Keratinocyte (primary cell): ENCODE measurements at regions not wholly inside any gene's neighbourhood (a gene's known extent, or its start where the extent isn't known, plus 50 kb on each side); places are given as distances from the start of the nearest gene placed in this dataset.

ENCODE experiments used
- DNase-seq: peaks from one replicate; pipeline ENCODE4 v3.0.0-alpha.2; 2011; ENCODE audit warnings: low read depth, missing footprints, low spot score
- FAIRE-seq: peaks from 2 replicates; lab custom pipeline; 2011; peaks lifted over from hg19 to GRCh38; lab: Jason Lieb, UNC
- H2AFZ ChIP-seq: 2 replicates; pipeline ENCODE4 v1.6.0; 2012; ENCODE audit warnings: low read length, control low read depth, inconsistent platforms; ENCODE audit not compliant: control insufficient read depth
- H3K27ac ChIP-seq: 2 replicates; pipeline ENCODE4 v1.5.1; 2011; ENCODE audit warnings: low read length; ENCODE audit not compliant: control insufficient read depth, insufficient read depth
- H3K27me3 ChIP-seq: 3 replicates; pipeline ENCODE4 v1.6.0; 2011; ENCODE audit warnings: low read length; ENCODE audit not compliant: control insufficient read depth, insufficient read depth; ENCODE audit errors: extremely low read depth
- H3K36me3 ChIP-seq, 2 experiments: 2 replicates in 1 of 2; 3 replicates in 1 of 2; pipeline ENCODE4 v1.5.1; 2011; ENCODE audit warnings: low read length in 2 of 2, mild to moderate bottlenecking in 1 of 2; ENCODE audit not compliant: control insufficient read depth in 2 of 2, insufficient read depth in 2 of 2; ENCODE audit errors: extremely low read depth in 1 of 2
- H3K4me1 ChIP-seq: 3 replicates; pipeline ENCODE4 v1.5.1; 2011; ENCODE audit warnings: low read length; ENCODE audit not compliant: control insufficient read depth, insufficient read depth; ENCODE audit errors: extremely low read depth
- H3K4me2 ChIP-seq: 3 replicates; pipeline ENCODE4 v1.6.0; 2011; ENCODE audit warnings: low read depth, low read length; ENCODE audit not compliant: control insufficient read depth, insufficient read depth; ENCODE audit errors: extremely low read depth
- H3K4me3 ChIP-seq, 3 experiments: fragments of 200-600 bp in 1 of 3; sonication (generic) in 1 of 3; 2 replicates in 2 of 3; 3 replicates in 1 of 3; pipeline ENCODE4 v1.5.1; 2011 to 2016; ENCODE audit warnings: low read length in 3 of 3, mild to moderate bottlenecking in 3 of 3, control low read depth in 2 of 3, inconsistent platforms in 1 of 3, low read depth in 1 of 3, mixed read lengths in 1 of 3, mixed run types in 1 of 3, moderate library complexity in 1 of 3; ENCODE audit not compliant: control insufficient read depth in 2 of 3, insufficient read depth in 2 of 3; ENCODE audit errors: extremely low read depth in 1 of 3
- H3K79me2 ChIP-seq: 2 replicates; pipeline ENCODE4 v1.6.0; 2012; ENCODE audit warnings: low read length; ENCODE audit not compliant: control insufficient read depth, insufficient read depth
- H3K9ac ChIP-seq: 3 replicates; pipeline ENCODE4 v1.6.0; 2011; ENCODE audit warnings: low read length; ENCODE audit not compliant: control insufficient read depth, insufficient read depth; ENCODE audit errors: extremely low read depth
- H3K9me1 ChIP-seq: 3 replicates; pipeline ENCODE4 v1.6.0; 2011; ENCODE audit warnings: low read length; ENCODE audit not compliant: control insufficient read depth, insufficient read depth; ENCODE audit errors: extremely low read depth
- H3K9me3 ChIP-seq: 2 replicates; pipeline ENCODE4 v1.5.1; 2012; ENCODE audit warnings: low read depth, low read length; ENCODE audit not compliant: control insufficient read depth
- H4K20me1 ChIP-seq: 3 replicates; pipeline ENCODE4 v1.6.0; 2011; ENCODE audit warnings: low read length; ENCODE audit not compliant: control insufficient read depth, insufficient read depth; ENCODE audit errors: extremely low read depth
- CTCF ChIP-seq, 3 experiments: IDR thresholded peaks in 1 of 3; conservative IDR thresholded peaks in 1 of 3; optimal IDR thresholded peaks in 1 of 3; 2 replicates in 2 of 3; 3 replicates in 1 of 3; pipeline versions ENCODE3 to v1.5.1; 2011; ENCODE audit warnings: low read length in 3 of 3, mild to moderate bottlenecking in 3 of 3, moderate library complexity in 2 of 3, control low read depth in 1 of 3, inconsistent platforms in 1 of 3; ENCODE audit not compliant: insufficient read depth in 2 of 3; ENCODE audit errors: extremely low read depth in 1 of 3
- EZH2 ChIP-seq: IDR thresholded peaks from one replicate; pipeline ENCODE4 v1.6.1; 2012; ENCODE audit warnings: inconsistent platforms, mild to moderate bottlenecking, low read length, moderate library complexity
- dilution Hi-C: fragments of 300-500 bp; cut with MboI; formaldehyde crosslinking; loops from one replicate; pipeline ENCODE4 v1.7.0; 2020; ENCODE audit warnings: low sequenced_read_pairs; ENCODE audit not compliant: extremely low pct_ligation_motif_present

DNA sequence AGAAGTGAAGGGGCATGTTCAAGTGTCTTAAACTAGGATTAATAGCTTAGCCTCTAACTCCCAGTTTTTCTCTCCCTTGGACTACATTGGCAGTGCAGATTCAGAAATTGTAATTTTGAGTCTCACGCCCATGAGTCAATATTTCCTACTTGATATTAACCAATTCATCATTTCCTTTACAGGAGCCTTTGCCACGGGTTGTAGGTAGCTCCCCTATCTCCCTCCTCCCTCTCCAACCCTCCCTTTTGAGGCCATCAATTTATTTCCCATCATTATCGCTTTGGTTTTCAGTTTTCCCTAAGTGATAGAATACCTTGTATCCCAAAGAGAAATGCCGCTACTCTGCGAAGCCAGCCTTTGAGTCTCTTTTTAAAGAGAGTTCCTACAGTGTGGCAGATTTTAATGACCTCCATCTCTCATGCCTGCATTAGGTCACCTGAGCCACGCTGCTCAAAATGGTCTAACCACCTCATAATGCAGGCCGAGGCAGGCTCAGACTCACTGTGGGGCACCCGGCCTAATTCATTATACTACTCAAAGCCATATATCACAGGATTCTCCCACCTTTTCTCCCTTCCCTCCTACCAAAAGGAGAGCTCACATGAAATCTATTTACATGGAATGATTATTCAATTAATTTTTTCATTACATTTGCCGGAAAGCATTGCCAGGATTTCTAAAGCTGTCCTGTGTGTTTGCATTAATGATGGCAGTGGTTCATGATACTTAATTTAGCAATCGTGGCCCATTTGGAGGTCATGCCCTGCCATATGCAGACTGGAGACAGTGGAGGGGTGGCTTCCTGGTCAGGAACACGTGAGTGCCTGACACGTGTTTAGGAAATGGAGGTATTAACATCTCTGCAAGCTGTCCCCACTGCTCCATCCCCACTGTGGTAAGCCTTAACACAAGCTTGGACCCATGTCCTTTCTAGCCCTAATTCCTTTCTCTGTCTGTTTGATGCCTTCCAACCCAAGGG, 448.2 kb upstream of the AUTS2 start:
- no peaks in the 10 kb centered on the region for H3K9me1 ChIP-seq

DNA sequence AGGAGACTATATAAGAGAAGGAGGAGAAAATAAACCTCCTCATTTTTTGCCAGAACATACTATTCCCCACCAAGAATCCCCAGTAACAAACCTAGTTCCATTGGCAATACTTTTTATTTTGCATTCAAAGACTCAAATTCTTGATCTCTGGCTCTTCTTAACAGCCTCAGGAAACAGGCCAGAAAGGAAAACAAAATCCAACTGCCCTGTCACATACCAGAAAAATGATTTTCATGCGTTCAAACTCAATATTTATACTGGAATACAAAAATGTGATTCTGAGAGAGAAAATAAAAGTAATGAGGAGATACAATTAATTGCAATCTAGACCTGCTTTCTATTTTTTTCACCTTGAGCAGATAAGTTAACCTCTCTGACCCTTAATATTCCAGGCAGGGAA, 435.9 kb upstream of the AUTS2 start:
- TF ChIP-seq EZH2, result no peak
- TF ChIP-seq CTCF (optimal IDR thresholded peaks at IDR 0.05 in 1 of 3, IDR thresholded peaks at IDR 0.05 in 1 of 3, conservative IDR thresholded peaks at IDR 0.05 in 1 of 3; ENCODE audit: extremely low read depth in 1 of 3, insufficient read depth in 2 of 3, low read length in 3 of 3), result no peak
- no peak overlapping the region for H2AFZ ChIP-seq
- H4K20me1 ChIP-seq, result no peaks in the 10 kb centered on the region
- H3K27me3 ChIP-seq, result no peaks in the 10 kb centered on the region
- no peaks in the 10 kb centered on the region for H3K4me1 ChIP-seq
- H3K4me3 ChIP-seq, result no peak overlapping the region
- no peaks in the 10 kb centered on the region for H3K9me3 ChIP-seq
- H3K79me2 ChIP-seq, result no peaks in the 10 kb centered on the region
- DNase-seq (no peak), FAIRE-seq (no peak)
- no peak overlapping the region for H3K27ac ChIP-seq
- no peaks in the 10 kb centered on the region for H3K36me3 ChIP-seq
- dilution Hi-C loops, result no loop called here
- H3K9ac ChIP-seq, result no peak overlapping the region
- no peak overlapping the region for H3K4me2 ChIP-seq
- no peaks in the 10 kb centered on the region for H3K9me1 ChIP-seq

More for the DNA sequence above, 448.2 kb upstream of the AUTS2 start:
- Histone ChIP-seq H3K4me3 (no peak overlapping the region), H3K9ac (no peak overlapping the region), H3K4me2 (no peak overlapping the region), H3K27me3 (no peaks in the 10 kb centered on the region), H2AFZ (no peak overlapping the region), H3K36me3 (no peaks in the 10 kb centered on the region), H3K27ac (no peak overlapping the region), H3K79me2 (no peaks in the 10 kb centered on the region), H3K9me3 (no peaks in the 10 kb centered on the region), H3K4me1 (no peaks in the 10 kb centered on the region), H4K20me1 (no peaks in the 10 kb centered on the region)
- dilution Hi-C loops, result no loop called here
- TF ChIP-seq CTCF (optimal IDR thresholded peaks at IDR 0.05 in 1 of 3, IDR thresholded peaks at IDR 0.05 in 1 of 3, conservative IDR thresholded peaks at IDR 0.05 in 1 of 3; ENCODE audit: extremely low read depth in 1 of 3, insufficient read depth in 2 of 3, low read length in 3 of 3) (no peak), EZH2 (no peak)
- FAIRE-seq (no peak), DNase-seq (no peak)
